Stimulated activated naive CD4-positive, alpha-beta T cell (primary cell): ENCODE measurements at regions not wholly inside any gene's neighbourhood (a gene's known extent, or its start where the extent isn't known, plus 50 kb on each side); places are given as distances from the start of the nearest gene placed in this dataset.

Experiments
- DNase-seq, 6 experiments: peaks; one replicate each; lab custom pipeline; 2025; lab: John Stamatoyannopoulos, UW

- no peak for DNase-seq
Measured at GRCh38 chr11:45518141-45518832, 147.1 kb downstream of the CHST1 start.

- DNase-seq, result no peak
Measured at GRCh38 chr11:45517171-45517770, 148.2 kb downstream of the CHST1 start.

GRCh38 chr11:45513821-45514340 is 151.5 kb downstream of the CHST1 start:
- no peak for DNase-seq

GRCh38 chr11:45512471-45513148 is 152.8 kb downstream of the CHST1 start:
- DNase-seq, result no peak

DNA sequence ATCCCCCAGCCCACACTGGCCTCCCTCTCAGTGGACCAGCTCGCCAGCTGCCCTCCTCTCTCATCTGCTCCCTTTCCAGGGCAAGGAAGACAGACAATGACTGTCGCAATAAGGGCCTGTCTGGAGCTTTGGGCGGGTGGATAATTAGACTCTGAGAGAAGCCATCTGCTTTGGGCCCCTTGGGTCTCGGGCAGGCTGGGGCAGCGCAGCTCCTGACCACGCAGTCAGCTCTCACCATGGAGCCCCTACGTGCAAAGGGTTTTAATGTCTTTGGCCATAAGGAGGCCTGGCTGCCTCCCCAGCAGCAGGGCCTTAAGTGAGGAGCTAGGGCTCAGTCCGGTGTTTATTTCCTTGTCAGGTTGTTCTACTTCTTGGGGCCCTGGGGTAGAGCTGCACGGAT is 153.9 kb downstream of the CHST1 start:
- DNase-seq, result no peak

DNA sequence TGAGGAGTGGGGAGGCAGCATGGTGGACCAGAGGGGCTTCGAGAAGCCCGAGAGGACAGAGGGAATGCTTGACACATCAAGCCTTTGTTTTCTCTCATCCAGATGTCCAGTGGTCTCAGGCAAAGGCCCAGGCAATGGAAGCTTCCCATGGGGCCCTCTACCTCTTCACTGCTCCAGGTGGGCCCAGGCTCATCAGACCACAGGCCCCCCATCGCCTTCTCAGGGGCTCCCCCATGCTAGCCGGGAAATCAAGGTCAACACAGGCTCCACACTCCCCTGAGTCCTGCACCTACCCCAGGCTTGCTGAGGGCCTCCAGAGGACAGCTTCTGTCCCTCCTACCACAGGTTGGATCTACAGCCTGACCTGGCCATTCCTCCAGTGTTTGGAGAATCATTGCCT is 157.5 kb downstream of the CHST1 start:
- no peak for DNase-seq

DNA sequence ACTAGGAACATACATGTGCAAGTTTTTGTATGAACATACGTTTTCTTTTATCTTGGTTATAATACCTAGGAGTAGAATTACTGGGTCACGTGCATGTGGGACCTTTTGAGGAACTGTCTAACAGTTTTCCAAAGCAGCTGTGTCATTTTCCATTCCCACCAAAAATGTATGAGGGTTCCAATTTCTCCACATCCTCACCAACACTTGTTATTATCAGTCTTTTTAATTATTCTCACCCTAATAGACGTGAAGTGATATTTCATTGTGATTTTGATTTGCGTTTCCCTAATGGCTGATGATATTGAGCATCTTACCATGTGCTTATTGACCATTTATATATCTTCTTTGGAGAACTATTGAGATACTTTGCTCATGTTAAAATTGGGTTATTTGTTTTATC is 162.1 kb downstream of the CHST1 start:
- DNase-seq, result no peak

DNA sequence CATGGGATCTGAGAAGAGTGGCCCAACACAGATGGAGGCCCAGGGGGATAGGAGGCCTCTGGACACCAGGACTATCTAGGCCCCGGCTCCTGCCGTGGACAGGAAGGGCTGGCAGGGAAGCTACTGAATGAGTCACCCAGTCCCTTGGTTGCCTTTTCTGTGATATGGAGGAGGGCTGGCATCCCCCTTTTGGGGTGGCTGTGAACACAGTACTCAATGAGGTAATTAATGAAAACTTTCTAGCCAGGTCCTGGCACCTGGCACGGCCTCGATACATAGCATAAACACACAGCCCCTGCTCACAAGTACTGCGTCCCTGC is 163.2 kb downstream of the CHST1 start:
- DNase-seq, result no peak

- no peak for DNase-seq
Measured at GRCh38 chr11:45501392-45502225, 163.8 kb downstream of the CHST1 start.

DNA sequence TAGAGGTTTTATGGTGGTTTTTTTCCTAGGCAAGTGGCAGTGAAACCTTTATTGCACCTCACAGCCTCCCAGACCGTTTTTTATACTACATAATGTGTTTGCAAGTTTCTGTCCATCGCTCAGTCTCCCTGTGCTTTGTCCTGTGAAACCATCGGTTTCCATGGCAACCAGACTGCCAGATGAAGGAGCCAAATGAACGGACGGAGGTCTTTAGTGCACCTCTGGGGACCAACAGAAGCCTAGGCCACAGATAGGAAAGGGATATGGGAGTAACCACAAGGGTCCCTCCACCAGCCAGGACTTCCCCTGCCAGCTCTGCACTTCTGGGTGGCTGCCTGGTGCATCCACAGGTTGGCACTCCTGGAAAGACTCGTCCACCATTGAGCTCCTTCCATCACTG is 165.0 kb downstream of the CHST1 start:
- DNase-seq, result no peak

GRCh38 chr11:45494738-45495137 is 170.7 kb downstream of the CHST1 start:
- no peak for DNase-seq

- DNase-seq, result no peak
Measured at GRCh38 chr11:45489281-45489905, 176.0 kb downstream of the CHST1 start.

DNA sequence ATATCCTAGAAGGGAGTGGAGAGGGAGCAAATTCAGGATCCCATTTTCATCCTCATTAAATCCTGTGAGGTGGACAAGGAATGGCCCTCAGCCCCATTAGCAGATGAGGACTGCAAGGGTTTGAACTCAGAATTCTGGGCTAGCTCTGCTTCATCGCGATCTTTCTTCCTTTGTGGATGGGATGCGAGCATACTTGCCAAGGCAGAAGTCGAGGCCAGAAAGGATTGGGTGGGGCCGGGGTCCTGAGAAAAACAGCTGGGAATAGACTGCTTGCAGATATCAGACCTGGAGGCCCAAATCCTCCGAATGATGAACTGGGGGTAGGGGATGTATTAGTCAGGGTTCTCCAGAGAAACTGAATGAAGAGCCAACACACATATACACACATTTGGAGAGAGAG is 179.0 kb downstream of the CHST1 start:
- DNase-seq, result no peak

DNA sequence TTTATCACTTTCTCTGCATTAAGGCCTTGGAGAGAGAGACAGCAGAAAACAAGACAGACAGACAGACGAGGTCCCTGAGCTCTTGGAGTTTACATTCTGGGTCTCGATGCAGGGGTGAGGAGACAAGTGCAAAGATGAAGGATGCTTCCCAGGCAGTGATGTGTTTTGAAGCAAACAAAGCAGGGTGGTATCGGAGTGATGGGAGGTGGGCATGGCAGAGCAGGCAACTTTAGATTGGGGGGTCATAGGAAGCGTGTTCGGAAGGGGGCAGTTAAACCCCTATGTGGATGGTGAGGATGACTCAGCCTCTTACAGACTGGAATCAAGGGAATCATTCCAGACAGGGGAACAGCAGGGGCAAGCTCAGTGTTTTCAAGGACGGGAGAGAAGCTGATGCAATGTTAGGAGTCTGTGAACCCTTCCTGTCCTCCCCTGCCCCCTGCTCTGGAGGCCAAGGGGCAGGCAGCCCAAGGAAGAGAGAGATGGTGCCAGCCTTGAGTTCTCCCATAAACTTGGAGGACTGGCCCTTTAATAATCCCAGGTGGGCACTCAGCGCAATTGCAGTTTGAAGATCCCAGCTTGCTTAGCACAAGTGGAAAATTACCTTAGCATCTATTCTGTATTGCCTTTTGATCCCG is 180.2 kb downstream of the CHST1 start:
- no peak for DNase-seq

GRCh38 chr11:45484326-45484883 is 181.0 kb downstream of the CHST1 start:
- no peak for DNase-seq

DNA sequence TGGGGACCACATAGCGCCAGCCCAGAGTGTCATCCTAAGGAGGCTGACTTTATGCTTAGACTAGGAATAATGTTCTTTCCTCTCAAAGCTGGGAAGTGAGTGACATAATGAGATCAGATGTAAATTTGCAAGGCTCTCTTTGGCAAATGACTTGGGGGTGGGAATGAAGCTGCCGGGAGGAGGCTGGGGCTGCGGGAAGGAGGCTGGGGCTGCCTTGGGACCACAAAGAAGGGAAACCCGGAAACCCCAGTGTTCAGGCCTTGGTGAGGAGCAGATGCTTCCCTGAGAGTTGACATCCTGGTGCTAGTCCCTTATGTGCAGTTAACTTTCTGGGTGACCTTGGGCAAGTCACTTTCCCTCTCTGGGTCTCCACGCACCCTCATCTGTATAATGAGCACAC is 182.0 kb downstream of the CHST1 start:
- no peak for DNase-seq

DNA sequence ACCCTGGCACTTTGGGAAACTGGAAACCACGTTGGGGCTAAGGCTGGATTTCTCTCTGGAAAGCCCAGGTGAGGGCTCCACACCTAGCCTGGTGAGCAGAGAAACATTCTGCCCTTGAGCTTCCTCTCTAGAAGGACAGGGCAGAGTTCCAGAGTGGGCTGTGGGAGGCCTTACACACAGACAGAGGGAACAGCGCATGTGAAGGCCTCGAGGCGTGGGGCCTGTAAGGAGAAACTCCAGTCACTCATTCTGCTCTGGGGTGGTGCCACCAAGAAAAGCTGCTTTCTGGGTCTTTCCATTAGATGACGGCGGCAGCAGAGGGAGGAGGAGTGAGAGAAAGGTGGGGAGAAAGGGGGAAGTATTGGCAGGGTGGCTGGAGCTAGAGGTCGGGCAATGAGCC is 183.1 kb downstream of the CHST1 start:
- DNase-seq, result no peak

GRCh38 chr11:45481026-45481425 is 184.4 kb downstream of the CHST1 start:
- DNase-seq, result no peak

- no peak for DNase-seq
Measured at GRCh38 chr11:45477588-45477987, 187.8 kb downstream of the CHST1 start.

DNA sequence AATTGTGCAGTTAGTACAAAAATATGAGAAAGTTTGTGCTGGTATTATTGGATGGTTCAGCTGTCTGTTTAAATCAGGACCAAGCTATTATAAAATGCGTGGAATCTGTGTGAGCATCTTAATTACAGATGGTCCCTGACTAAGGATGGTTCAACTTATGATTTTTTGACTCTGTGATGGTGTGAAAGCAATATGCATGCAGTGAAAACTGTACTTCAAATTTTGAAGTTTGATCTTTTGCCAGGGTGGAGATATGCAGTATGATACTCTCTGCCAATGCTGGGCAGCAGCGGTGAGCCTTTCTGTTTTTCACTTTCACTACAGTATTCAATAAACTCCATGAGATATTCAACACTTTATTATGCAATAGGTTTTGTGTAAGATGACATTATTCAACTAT is 189.3 kb downstream of the CHST1 start:
- no peak for DNase-seq

GRCh38 chr11:45475173-45475572 is 189.0 kb upstream of the SYT13 start:
- no peak for DNase-seq
